Kidney epithelial cell (primary cell): ENCODE measurements at regions not wholly inside any gene's neighbourhood (a gene's known extent, or its start where the extent isn't known, plus 50 kb on each side); places are given as distances from the start of the nearest gene placed in this dataset.

ENCODE experiments used
- DNase-seq: peaks from one replicate; pipeline ENCODE4 v3.0.0-alpha.2; 2010; ENCODE audit warnings: low read depth
- H3K27me3 ChIP-seq: 2 replicates; pipeline ENCODE4 v1.6.0; 2011; ENCODE audit warnings: low read length; ENCODE audit not compliant: control insufficient read depth, insufficient read depth
- H3K36me3 ChIP-seq: 2 replicates; pipeline ENCODE4 v1.5.1; 2011; ENCODE audit warnings: low read length; ENCODE audit not compliant: control insufficient read depth, insufficient read depth
- H3K4me3 ChIP-seq: 2 replicates; pipeline ENCODE4 v1.5.1; 2011; ENCODE audit warnings: low read depth, mild to moderate bottlenecking, control low read depth, low read length
- CTCF ChIP-seq: IDR thresholded peaks from 2 replicates; pipeline ENCODE4 v1.5.1; 2011; ENCODE audit warnings: mild to moderate bottlenecking, moderate library complexity, low read length, control low read depth, inconsistent platforms; ENCODE audit not compliant: insufficient read depth, poor library complexity, severe bottlenecking

DNA sequence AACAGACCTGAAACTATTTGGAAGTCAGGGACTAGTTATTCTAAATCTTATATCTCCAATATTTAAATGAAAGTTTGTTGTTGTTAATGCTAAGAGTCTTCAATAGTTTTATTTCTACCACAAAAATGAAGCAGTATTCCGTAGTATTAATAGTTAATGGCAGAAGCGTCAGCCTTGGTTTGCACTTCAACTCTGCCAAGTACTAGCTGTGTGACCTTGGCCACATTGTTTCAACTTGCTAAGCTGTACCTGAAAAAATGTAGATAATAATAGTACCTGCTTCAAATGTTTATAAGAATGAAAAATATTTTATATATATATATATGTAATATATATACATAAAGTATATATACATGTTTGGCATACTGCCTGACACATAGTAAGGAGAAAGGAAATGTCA, 354.6 kb upstream of the SATB1 start:
- DNase-seq = no peak
- H3K27me3 ChIP-seq = no peaks in the 10 kb centered on the region
- no peak for TF ChIP-seq CTCF
- H3K36me3 ChIP-seq = no peaks in the 10 kb centered on the region
- no peak overlapping the region for H3K4me3 ChIP-seq

- Histone ChIP-seq H3K27me3 (no peaks in the 10 kb centered on the region), H3K36me3 (no peaks in the 10 kb centered on the region), H3K4me3 (no peak overlapping the region)
- no peak for TF ChIP-seq CTCF
- no peak for DNase-seq
These were observed 353.5 kb upstream of the SATB1 start for GRCh38 chr3:18778598-18778997.

DNA sequence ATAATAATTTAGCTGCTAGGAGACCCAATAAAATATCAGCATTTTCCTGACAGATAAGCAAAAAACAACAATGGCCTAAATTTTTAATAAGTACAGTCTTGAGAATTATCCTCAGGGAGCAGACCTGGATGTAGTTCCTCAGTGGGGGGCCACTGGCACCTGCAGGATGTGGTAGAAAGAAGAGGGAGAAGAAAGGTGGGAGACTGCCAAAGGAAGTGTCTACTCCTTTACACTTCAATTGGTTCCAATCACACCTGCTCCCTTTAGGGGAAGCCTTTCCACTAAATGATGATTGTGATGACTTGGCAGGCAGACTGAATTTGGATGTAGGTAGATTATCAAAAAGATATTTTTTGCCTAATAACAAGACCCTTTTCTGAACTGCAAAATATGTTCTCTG, 353.0 kb upstream of the SATB1 start:
- H3K27me3 ChIP-seq = no peaks in the 10 kb centered on the region
- H3K4me3 ChIP-seq = no peak overlapping the region
- no peak for DNase-seq
- TF ChIP-seq CTCF = no peak
- no peaks in the 10 kb centered on the region for H3K36me3 ChIP-seq

GRCh38 chr3:18775501-18775900, 350.4 kb upstream of the SATB1 start:
- Histone ChIP-seq H3K36me3 (no peaks in the 10 kb centered on the region), H3K4me3 (no peak overlapping the region), H3K27me3 (no peaks in the 10 kb centered on the region)
- no peak for TF ChIP-seq CTCF
- DNase-seq = no peak

DNA sequence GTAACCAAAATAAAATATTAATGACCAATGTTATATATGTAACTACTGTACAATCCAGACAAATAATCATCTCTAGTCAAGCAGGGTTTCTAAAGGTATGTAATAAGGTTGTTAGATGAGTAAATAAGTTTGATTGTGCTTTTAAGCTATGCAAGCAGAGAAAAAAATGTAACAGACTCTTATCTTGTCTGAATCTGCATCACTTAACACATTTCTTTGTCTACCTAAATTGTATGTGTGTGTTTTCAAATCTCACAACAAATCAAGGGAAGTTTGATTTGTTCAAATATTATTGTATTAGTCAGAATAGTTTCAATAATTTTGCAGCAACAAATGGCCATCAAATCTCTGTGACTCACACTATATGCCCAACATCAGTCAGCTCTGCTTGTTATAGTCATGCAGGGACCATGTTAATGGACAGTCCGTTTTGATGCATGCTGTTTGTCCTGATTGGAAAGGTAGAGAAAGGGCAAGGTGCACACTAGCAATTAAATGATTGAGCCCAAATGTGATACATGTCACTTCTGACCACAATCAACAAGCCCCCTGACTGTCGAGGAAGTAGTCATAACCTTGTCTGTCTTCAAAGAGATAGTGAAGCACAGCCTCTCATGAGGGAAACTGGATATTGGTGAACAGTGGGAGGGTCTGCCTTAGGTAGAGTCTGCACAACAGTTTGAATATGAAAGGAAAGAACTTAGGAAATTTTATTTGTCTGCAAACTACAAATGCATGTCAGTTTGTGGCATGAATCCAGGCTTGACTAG, 349.4 kb upstream of the SATB1 start:
- H3K27me3 ChIP-seq = no peaks in the 10 kb centered on the region
- no peak for DNase-seq
- H3K36me3 ChIP-seq = no peaks in the 10 kb centered on the region
- TF ChIP-seq CTCF = no peak
- H3K4me3 ChIP-seq = no peak overlapping the region
